ENCODE measurements at regions not wholly inside any gene's neighbourhood (a gene's known extent, or its start where the extent isn't known, plus 50 kb on each side); places are given as distances from the start of the nearest gene placed in this dataset.

GRCh38 chr10:15452545-15452944, 81.5 kb upstream of the FAM171A1 start:
- TF ChIP-seq, protein P1, sequence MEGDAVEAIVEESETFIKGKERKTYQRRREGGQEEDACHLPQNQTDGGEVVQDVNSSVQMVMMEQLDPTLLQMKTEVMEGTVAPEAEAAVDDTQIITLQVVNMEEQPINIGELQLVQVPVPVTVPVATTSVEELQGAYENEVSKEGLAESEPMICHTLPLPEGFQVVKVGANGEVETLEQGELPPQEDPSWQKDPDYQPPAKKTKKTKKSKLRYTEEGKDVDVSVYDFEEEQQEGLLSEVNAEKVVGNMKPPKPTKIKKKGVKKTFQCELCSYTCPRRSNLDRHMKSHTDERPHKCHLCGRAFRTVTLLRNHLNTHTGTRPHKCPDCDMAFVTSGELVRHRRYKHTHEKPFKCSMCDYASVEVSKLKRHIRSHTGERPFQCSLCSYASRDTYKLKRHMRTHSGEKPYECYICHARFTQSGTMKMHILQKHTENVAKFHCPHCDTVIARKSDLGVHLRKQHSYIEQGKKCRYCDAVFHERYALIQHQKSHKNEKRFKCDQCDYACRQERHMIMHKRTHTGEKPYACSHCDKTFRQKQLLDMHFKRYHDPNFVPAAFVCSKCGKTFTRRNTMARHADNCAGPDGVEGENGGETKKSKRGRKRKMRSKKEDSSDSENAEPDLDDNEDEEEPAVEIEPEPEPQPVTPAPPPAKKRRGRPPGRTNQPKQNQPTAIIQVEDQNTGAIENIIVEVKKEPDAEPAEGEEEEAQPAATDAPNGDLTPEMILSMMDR (IDR thresholded peaks at IDR 0.05): no peak
- no peak for TF ChIP-seq POLR2A (IDR thresholded peaks at IDR 0.05)
- TF ChIP-seq POLR2AphosphoS5 (IDR thresholded peaks at IDR 0.05): no peak
